ENCODE measurements at regions not wholly inside any gene's neighbourhood (a gene's known extent, or its start where the extent isn't known, plus 50 kb on each side); places are given as distances from the start of the nearest gene placed in this dataset.

DNA sequence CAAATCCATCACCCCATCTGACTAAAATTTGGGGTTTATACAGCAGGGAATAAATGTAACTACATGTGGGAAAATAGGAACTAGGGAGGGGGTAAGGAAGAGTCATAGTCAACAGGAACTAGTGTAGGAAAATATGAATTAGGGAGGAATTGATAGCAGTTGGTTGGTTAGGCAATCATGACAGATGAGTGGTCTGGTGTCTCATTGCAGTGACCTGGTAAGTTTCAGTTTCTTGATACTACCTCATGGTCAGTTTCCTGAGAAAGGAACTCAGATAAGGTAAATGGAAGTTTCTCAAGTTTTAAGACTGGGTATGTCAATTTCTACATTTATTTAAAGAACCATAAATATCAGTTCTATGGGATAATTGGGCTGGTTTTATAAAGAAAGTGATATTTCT lies 442.3 kb downstream of the NPIPA7 start:
- DNase-seq = no peak
- no peak overlapping the region for H3K27ac ChIP-seq
- H3K4me1 ChIP-seq = no peaks in the 10 kb centered on the region
- no peak overlapping the region for H3K4me3 ChIP-seq
- H3K36me3 ChIP-seq (ENCODE audit: low read depth, missing control alignments) = no peaks in the 10 kb centered on the region
- intact Hi-C loops (cut with DNase I; ENCODE audit: low total_unique reads) = no loop called here
- H3K9me3 ChIP-seq = no peaks in the 10 kb centered on the region
- no peaks in the 10 kb centered on the region for H3K27me3 ChIP-seq
- TF ChIP-seq POLR2A (IDR thresholded peaks at IDR 0.05) (no peak), CTCF (IDR thresholded peaks at IDR 0.05) (no peak)

DNA sequence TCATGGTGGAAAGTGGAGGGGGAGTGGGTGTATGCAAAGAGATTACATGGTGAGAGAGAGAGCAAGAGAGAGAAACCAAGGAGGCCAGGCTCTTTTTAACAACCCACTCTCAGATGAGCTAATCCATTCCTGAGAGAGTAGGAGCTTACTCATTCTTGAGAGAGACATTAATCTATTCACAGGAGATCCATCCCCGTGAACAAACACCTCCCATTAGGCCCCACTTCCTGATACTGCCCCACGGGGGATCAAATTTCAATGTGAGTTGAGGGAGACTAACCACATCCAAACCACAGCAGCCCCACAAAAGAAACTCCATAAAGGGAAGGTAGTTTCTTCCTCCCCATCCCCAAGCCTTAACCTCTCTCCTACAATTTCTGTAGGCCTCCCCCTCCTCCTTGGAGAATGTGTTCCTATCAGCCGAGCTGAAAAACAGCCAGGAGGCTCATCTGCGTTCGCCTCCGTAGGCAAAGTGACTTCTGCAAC lies 450.0 kb downstream of the NPIPA7 start:
- Histone ChIP-seq H3K4me1 (no peaks in the 10 kb centered on the region), H3K27me3 (no peaks in the 10 kb centered on the region), H3K4me3 (no peak overlapping the region), H3K9me3 (no peaks in the 10 kb centered on the region), H3K36me3 (ENCODE audit: low read depth, missing control alignments) (no peaks in the 10 kb centered on the region), H3K27ac (no peak overlapping the region)
- 25 to 34% methylated on average over 6 of the region's 6 CpGs for WGBS, 2 donors
- DNase-seq = no peak
- TF ChIP-seq POLR2A (IDR thresholded peaks at IDR 0.05) (no peak), CTCF (IDR thresholded peaks at IDR 0.05) (no peak)
- intact Hi-C loops (cut with DNase I; ENCODE audit: low total_unique reads) = no loop called here

- intact Hi-C loops (cut with DNase I; ENCODE audit: low total_unique reads) = no loop called here
- TF ChIP-seq CTCF (IDR thresholded peaks at IDR 0.05) (no peak), POLR2A (IDR thresholded peaks at IDR 0.05) (no peak)
- H3K36me3 ChIP-seq (ENCODE audit: low read depth, missing control alignments) = no peaks in the 10 kb centered on the region
- no peak overlapping the region for H3K4me3 ChIP-seq
- H3K27ac ChIP-seq = no peak overlapping the region
- no peaks in the 10 kb centered on the region for H3K9me3 ChIP-seq
- WGBS, 2 donors = 76 to 88% methylated on average over 1 of the region's 1 CpG
- H3K4me1 ChIP-seq = no peaks in the 10 kb centered on the region
- no peaks in the 10 kb centered on the region for H3K27me3 ChIP-seq
- DNase-seq = no peak
Measured at GRCh38 chr16:16830401-16830800, 451.5 kb downstream of the NPIPA7 start.

DNA sequence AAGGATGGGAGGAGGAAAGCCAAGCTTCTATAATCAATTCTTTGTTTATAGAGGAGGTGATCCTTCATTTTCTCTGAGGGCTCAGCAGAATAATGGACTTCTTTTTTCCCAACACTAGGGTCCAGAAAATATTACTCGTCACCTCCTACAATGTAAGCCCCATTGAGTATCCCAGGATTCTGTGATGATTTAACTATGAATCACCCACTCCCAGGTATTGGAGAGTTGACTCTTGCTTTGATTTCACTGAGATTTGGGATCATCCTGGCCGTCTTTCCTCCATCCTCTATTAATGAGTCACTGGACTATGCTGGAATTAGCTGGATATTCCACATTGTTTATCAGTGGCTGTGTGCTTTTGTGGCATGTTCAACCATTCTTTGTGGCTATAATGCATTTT lies 452.0 kb downstream of the NPIPA7 start:
- no peak overlapping the region for H3K4me3 ChIP-seq
- H3K27ac ChIP-seq = no peak overlapping the region
- DNase-seq = no peak
- no peaks in the 10 kb centered on the region for H3K27me3 ChIP-seq
- no peaks in the 10 kb centered on the region for H3K9me3 ChIP-seq
- TF ChIP-seq POLR2A (IDR thresholded peaks at IDR 0.05) (no peak), CTCF (IDR thresholded peaks at IDR 0.05) (no peak)
- WGBS, 2 donors = 75 to 91% methylated on average over 2 of the region's 2 CpGs
- H3K4me1 ChIP-seq = no peaks in the 10 kb centered on the region
- H3K36me3 ChIP-seq (ENCODE audit: low read depth, missing control alignments) = no peaks in the 10 kb centered on the region
- intact Hi-C loops (cut with DNase I; ENCODE audit: low total_unique reads) = no loop called here

DNA sequence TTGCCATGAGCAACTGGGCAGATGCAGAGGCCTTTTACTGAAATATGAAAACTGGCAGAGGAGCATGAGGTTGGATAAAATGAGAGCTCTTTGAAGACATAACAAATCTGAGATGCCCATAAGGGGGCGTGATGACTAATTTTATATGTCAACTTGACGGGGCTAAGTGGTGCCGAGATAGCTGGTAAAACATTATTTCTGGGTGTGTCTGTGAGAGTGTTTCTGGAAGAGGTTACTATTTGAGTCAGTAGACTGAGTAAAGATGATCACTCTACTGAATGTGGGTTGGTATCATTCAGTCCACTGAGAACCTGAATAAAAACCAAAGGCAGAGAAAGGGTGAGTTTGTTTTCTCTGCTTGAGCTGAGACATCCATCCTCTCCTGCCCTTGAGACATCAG lies 454.2 kb downstream of the NPIPA7 start:
- Histone ChIP-seq H3K4me1 (no peaks in the 10 kb centered on the region), H3K4me3 (no peak overlapping the region), H3K9me3 (no peaks in the 10 kb centered on the region), H3K27ac (no peak overlapping the region), H3K27me3 (no peaks in the 10 kb centered on the region), H3K36me3 (ENCODE audit: low read depth, missing control alignments) (no peaks in the 10 kb centered on the region)
- no peak for TF ChIP-seq POLR2A (IDR thresholded peaks at IDR 0.05)
- TF ChIP-seq CTCF (IDR thresholded peaks at IDR 0.05) = no peak
- intact Hi-C loops (cut with DNase I; ENCODE audit: low total_unique reads) = no loop called here
- DNase-seq = no peak
- 84 to 88% methylated on average over 3 of the region's 3 CpGs for WGBS, 2 donors

Data from testis (tissue), 2 donors.